ENCODE measurements at regions not wholly inside any gene's neighbourhood (a gene's known extent, or its start where the extent isn't known, plus 50 kb on each side); places are given as distances from the start of the nearest gene placed in this dataset.

- Histone ChIP-seq H3K27me3 (no peaks in the 10 kb centered on the region), H3K4me1 (no peaks in the 10 kb centered on the region), H3K4me3 (no peak overlapping the region), H3K9ac (ENCODE audit: low read depth in 2 of 2, low read length in 2 of 2) (no peak overlapping the region), H3K9me3 (peaks cover 7% of the 10 kb centered on the region), H3K36me3 (no peaks in the 10 kb centered on the region), H3K27ac (no peak overlapping the region)
- no peak for TF ChIP-seq CTCF (IDR thresholded peaks at IDR 0.05)
- intact Hi-C loops (cut with DNase I) = no loop called here
- no peak for DNase-seq
These were observed 175.8 kb downstream of the CCNG2 start for GRCh38 chr4:77332696-77333270.

- Histone ChIP-seq H3K27ac (no peak overlapping the region), H3K4me1 (no peaks in the 10 kb centered on the region), H3K9ac (ENCODE audit: low read depth in 2 of 2, low read length in 2 of 2) (no peak overlapping the region), H3K4me3 (no peak overlapping the region), H3K9me3 (peaks cover 7% of the 10 kb centered on the region), H3K27me3 (no peaks in the 10 kb centered on the region), H3K36me3 (no peaks in the 10 kb centered on the region)
- TF ChIP-seq CTCF (IDR thresholded peaks at IDR 0.05) = no peak
- no peak for DNase-seq
- intact Hi-C loops (cut with DNase I) = no loop called here
These were observed 179.6 kb downstream of the CCNG2 start for GRCh38 chr4:77336411-77337142.

GRCh38 chr4:77342170-77342810 lies 185.3 kb downstream of the CCNG2 start:
- intact Hi-C loops (cut with DNase I) = no loop called here
- Histone ChIP-seq H3K9ac (ENCODE audit: low read depth in 2 of 2, low read length in 2 of 2) (no peak overlapping the region), H3K36me3 (no peaks in the 10 kb centered on the region), H3K27me3 (no peaks in the 10 kb centered on the region), H3K4me1 (no peaks in the 10 kb centered on the region), H3K4me3 (no peak overlapping the region), H3K27ac (no peak overlapping the region), H3K9me3 (peaks cover 4% of the 10 kb centered on the region)
- TF ChIP-seq CTCF (IDR thresholded peaks at IDR 0.05) = no peak
- no peak for DNase-seq

GRCh38 chr4:77344001-77344400 lies 187.0 kb downstream of the CCNG2 start:
- Histone ChIP-seq H3K9ac (ENCODE audit: low read depth in 2 of 2, low read length in 2 of 2) (no peak overlapping the region), H3K9me3 (peaks cover 4% of the 10 kb centered on the region), H3K4me1 (no peaks in the 10 kb centered on the region), H3K27me3 (no peaks in the 10 kb centered on the region), H3K4me3 (no peak overlapping the region), H3K36me3 (no peaks in the 10 kb centered on the region), H3K27ac (no peak overlapping the region)
- intact Hi-C loops (cut with DNase I) = no loop called here
- DNase-seq = no peak
- no peak for TF ChIP-seq CTCF (IDR thresholded peaks at IDR 0.05)

- TF ChIP-seq CTCF (IDR thresholded peaks at IDR 0.05) = no peak
- no peaks in the 10 kb centered on the region for H3K36me3 ChIP-seq
- peaks cover 4% of the 10 kb centered on the region for H3K9me3 ChIP-seq
- H3K4me3 ChIP-seq = no peak overlapping the region
- no peak for DNase-seq
- no peaks in the 10 kb centered on the region for H3K4me1 ChIP-seq
- intact Hi-C loops (cut with DNase I) = no loop called here
- no peaks in the 10 kb centered on the region for H3K27me3 ChIP-seq
- H3K27ac ChIP-seq = no peak overlapping the region
- H3K9ac ChIP-seq (ENCODE audit: low read depth in 2 of 2, low read length in 2 of 2) = no peak overlapping the region
These were observed 187.8 kb downstream of the CCNG2 start for GRCh38 chr4:77344784-77345183.
